ENCODE measurements at regions not wholly inside any gene's neighbourhood (a gene's known extent, or its start where the extent isn't known, plus 50 kb on each side); places are given as distances from the start of the nearest gene placed in this dataset.

DNA sequence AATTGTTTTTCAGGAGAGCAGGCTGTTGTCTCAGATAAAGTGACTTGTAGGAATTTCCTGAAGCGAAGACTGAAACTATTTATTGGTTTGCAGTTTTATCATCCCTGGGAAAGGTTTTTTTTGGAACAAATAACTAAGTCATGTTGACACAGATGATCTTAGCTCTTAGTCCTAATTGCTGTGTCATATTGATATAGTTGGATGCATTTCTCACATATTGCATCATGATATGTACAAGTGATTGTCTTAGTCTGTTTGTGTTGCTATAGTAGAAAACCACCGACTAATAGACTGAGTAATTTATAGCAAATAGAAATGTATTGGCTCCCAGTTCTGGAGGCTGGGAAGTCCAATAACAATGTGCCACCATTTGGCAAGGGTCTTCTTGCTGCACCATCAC, 397.5 kb upstream of the PPP1R2C start:
- Histone ChIP-seq H2AFZ (ENCODE audit: insufficient read depth, low read depth, low read length, poor library complexity, severe bottlenecking) (no peak overlapping the region), H3K9ac (ENCODE audit: low read length) (no peak overlapping the region), H3K27ac (ENCODE audit: low read length in 2 of 2) (no peak overlapping the region), H4K20me1 (ENCODE audit: control insufficient read depth, insufficient read depth, low read length, poor library complexity, severe bottlenecking) (no peaks in the 10 kb centered on the region), H3K79me2 (ENCODE audit: control insufficient read depth, insufficient read depth, low read length) (no peaks in the 10 kb centered on the region), H3K4me2 (replicated peaks; ENCODE audit: low read depth, low read length, poor library complexity, severe bottlenecking) (no peak overlapping the region), H3K9me3 (ENCODE audit: control extremely low read depth in 1 of 3, control insufficient read depth in 2 of 3, insufficient read depth in 1 of 3, low read length in 2 of 3) (peaks cover 0 to 12% (median 3%) of the 10 kb centered on the region in 3 donors), H3K36me3 (replicated peaks in 1 of 2; ENCODE audit: control extremely low read depth in 1 of 2, control insufficient read depth in 1 of 2, extremely low read depth in 1 of 2, insufficient read depth in 2 of 2, low read length in 1 of 2) (no peaks in the 10 kb centered on the region), H3K27me3 (replicated peaks in 1 of 4; ENCODE audit: control extremely low read depth in 1 of 4, control insufficient read depth in 3 of 4, insufficient read depth in 4 of 4, low read length in 3 of 4) (no peaks in the 10 kb centered on the region), H3K4me3 (ENCODE audit: control extremely low read depth in 1 of 5, extremely low read depth in 1 of 5, insufficient read depth in 1 of 5, low read depth in 2 of 5, low read length in 4 of 5) (no peak overlapping the region), H3K4me1 (ENCODE audit: control insufficient read depth in 2 of 2, insufficient read depth in 2 of 2, low read length in 2 of 2) (no peaks in the 10 kb centered on the region)
- intact Hi-C loops (cut with micrococcal nuclease), result no loop called here
- DNase-seq (no peak), ATAC-seq (ENCODE audit: low read depth) (no peak)
- H3K4me3 Mint-ChIP-seq, result no peak overlapping the region
- H3K9me3 Mint-ChIP-seq (ENCODE audit: insufficient read depth), result peaks cover 3% of the 10 kb centered on the region
- ChIA-PET CTCF (no interaction called here), POLR2A (no interaction called here)
- TF ChIP-seq EZH2 (IDR thresholded peaks at IDR 0.05; ENCODE audit: borderline replicate concordance, insufficient read depth, low read depth, low read length, poor library complexity, severe bottlenecking), result no peak
- TF ChIP-seq, protein P1, sequence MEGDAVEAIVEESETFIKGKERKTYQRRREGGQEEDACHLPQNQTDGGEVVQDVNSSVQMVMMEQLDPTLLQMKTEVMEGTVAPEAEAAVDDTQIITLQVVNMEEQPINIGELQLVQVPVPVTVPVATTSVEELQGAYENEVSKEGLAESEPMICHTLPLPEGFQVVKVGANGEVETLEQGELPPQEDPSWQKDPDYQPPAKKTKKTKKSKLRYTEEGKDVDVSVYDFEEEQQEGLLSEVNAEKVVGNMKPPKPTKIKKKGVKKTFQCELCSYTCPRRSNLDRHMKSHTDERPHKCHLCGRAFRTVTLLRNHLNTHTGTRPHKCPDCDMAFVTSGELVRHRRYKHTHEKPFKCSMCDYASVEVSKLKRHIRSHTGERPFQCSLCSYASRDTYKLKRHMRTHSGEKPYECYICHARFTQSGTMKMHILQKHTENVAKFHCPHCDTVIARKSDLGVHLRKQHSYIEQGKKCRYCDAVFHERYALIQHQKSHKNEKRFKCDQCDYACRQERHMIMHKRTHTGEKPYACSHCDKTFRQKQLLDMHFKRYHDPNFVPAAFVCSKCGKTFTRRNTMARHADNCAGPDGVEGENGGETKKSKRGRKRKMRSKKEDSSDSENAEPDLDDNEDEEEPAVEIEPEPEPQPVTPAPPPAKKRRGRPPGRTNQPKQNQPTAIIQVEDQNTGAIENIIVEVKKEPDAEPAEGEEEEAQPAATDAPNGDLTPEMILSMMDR (IDR thresholded peaks at IDR 0.05), result no peak
- no peaks in the 10 kb centered on the region for H3K27me3 Mint-ChIP-seq
- H3K27ac Mint-ChIP-seq, result no peak overlapping the region
- WGBS (ENCODE audit: insufficient coverage), result no CpG with 5 or more reads among the region's 2 CpGs
- H3K4me1 Mint-ChIP-seq, result peaks cover 2% of the 10 kb centered on the region

DNA sequence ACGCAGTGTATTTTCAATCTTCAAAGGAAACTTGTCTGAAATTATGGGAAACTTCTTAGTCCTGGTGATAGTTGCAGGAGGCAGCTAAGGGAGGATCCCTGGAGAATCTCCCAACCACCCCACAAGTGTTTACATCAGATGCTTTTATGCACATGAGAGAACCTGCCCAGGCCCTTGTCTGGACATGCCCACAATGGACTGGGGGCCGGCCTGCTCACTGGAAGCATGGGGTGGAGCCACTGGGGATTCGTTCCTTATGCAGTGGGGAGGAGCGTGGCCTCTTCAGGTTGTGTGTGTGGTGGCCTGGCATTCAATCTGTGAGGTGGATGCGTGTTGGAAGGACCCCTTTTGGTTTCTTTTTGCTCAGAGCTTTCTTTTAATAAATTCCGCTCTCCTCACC, 398.7 kb upstream of the PPP1R2C start:
- Histone ChIP-seq H2AFZ (ENCODE audit: insufficient read depth, low read depth, low read length, poor library complexity, severe bottlenecking) (no peak overlapping the region), H3K4me3 (ENCODE audit: control extremely low read depth in 1 of 5, extremely low read depth in 1 of 5, insufficient read depth in 1 of 5, low read depth in 2 of 5, low read length in 4 of 5) (no peak overlapping the region), H4K20me1 (ENCODE audit: control insufficient read depth, insufficient read depth, low read length, poor library complexity, severe bottlenecking) (no peaks in the 10 kb centered on the region), H3K9ac (ENCODE audit: low read length) (no peak overlapping the region), H3K79me2 (ENCODE audit: control insufficient read depth, insufficient read depth, low read length) (no peaks in the 10 kb centered on the region), H3K4me1 (ENCODE audit: control insufficient read depth in 2 of 2, insufficient read depth in 2 of 2, low read length in 2 of 2) (no peaks in the 10 kb centered on the region), H3K27me3 (replicated peaks in 1 of 4; ENCODE audit: control extremely low read depth in 1 of 4, control insufficient read depth in 3 of 4, insufficient read depth in 4 of 4, low read length in 3 of 4) (no peaks in the 10 kb centered on the region), H3K27ac (ENCODE audit: low read length in 2 of 2) (no peak overlapping the region), H3K9me3 (ENCODE audit: control extremely low read depth in 1 of 3, control insufficient read depth in 2 of 3, insufficient read depth in 1 of 3, low read length in 2 of 3) (peaks cover 0 to 12% (median 3%) of the 10 kb centered on the region in 3 donors), H3K36me3 (replicated peaks in 1 of 2; ENCODE audit: control extremely low read depth in 1 of 2, control insufficient read depth in 1 of 2, extremely low read depth in 1 of 2, insufficient read depth in 2 of 2, low read length in 1 of 2) (no peaks in the 10 kb centered on the region), H3K4me2 (replicated peaks; ENCODE audit: low read depth, low read length, poor library complexity, severe bottlenecking) (no peak overlapping the region)
- Mint-ChIP-seq H3K27me3 (no peaks in the 10 kb centered on the region), H3K27ac (no peak overlapping the region), H3K9me3 (ENCODE audit: insufficient read depth) (peaks cover 3% of the 10 kb centered on the region), H3K4me1 (peaks cover 5% of the 10 kb centered on the region), H3K4me3 (no peak overlapping the region)
- no peak for ATAC-seq (ENCODE audit: low read depth)
- no peak for DNase-seq
- intact Hi-C loops (cut with micrococcal nuclease), result no loop called here
- ChIA-PET POLR2A (no interaction called here), CTCF (no interaction called here)
- TF ChIP-seq, protein P1 (IDR thresholded peaks at IDR 0.05), result no peak
- no peak for TF ChIP-seq EZH2 (IDR thresholded peaks at IDR 0.05; ENCODE audit: borderline replicate concordance, insufficient read depth, low read depth, low read length, poor library complexity, severe bottlenecking)
- WGBS (ENCODE audit: insufficient coverage), result no CpG with 5 or more reads among the region's 6 CpGs

All from B cell (primary cell).